ENCODE measurements at regions not wholly inside any gene's neighbourhood (a gene's known extent, or its start where the extent isn't known, plus 50 kb on each side); places are given as distances from the start of the nearest gene placed in this dataset.

- no peak for TF ChIP-seq EZH2phosphoT487 (IDR thresholded peaks at IDR 0.05; ENCODE audit: borderline replicate concordance, low read length)
- no peak for TF ChIP-seq CTCF (conservative IDR thresholded peaks at IDR 0.05; ENCODE audit: low read depth, low read length)
- no peak for TF ChIP-seq EZH2 (IDR thresholded peaks at IDR 0.05; ENCODE audit: low read length, unreplicated experiment)
These were observed 1638.1 kb upstream of the PABPC4L start for GRCh38 chr4:135839712-135840111.
